ENCODE measurements at regions not wholly inside any gene's neighbourhood (a gene's known extent, or its start where the extent isn't known, plus 50 kb on each side); places are given as distances from the start of the nearest gene placed in this dataset.

DNA sequence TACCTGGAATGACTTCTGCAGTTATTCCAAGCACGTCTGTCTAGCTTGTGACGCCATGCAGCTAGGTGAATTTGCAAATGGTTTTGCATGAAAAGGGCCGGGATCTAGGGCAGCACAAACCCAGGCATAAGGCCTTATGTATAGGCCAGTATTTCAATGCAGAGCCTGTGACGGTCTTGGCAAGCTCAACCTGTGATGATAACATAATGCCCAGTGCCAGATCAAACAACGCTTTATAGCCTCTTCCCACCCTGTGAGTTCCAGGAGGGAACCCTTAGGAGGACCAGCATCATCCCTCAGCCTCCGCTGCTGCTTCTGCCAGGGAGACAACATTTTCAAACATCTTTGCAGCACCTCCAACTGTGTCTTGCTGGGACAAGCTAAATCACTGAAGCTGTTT is 390.7 kb downstream of the INHBA start:
- TF ChIP-seq POLR2A (IDR thresholded peaks at IDR 0.05): no peak
- TF ChIP-seq, protein P1, sequence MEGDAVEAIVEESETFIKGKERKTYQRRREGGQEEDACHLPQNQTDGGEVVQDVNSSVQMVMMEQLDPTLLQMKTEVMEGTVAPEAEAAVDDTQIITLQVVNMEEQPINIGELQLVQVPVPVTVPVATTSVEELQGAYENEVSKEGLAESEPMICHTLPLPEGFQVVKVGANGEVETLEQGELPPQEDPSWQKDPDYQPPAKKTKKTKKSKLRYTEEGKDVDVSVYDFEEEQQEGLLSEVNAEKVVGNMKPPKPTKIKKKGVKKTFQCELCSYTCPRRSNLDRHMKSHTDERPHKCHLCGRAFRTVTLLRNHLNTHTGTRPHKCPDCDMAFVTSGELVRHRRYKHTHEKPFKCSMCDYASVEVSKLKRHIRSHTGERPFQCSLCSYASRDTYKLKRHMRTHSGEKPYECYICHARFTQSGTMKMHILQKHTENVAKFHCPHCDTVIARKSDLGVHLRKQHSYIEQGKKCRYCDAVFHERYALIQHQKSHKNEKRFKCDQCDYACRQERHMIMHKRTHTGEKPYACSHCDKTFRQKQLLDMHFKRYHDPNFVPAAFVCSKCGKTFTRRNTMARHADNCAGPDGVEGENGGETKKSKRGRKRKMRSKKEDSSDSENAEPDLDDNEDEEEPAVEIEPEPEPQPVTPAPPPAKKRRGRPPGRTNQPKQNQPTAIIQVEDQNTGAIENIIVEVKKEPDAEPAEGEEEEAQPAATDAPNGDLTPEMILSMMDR (IDR thresholded peaks at IDR 0.05): no peak
- no peak for TF ChIP-seq EP300 (IDR thresholded peaks at IDR 0.05)
- TF ChIP-seq POLR2AphosphoS5 (IDR thresholded peaks at IDR 0.05): no peak

All from sigmoid colon (tissue), 4 donors.